PC-9 (cell line): ENCODE measurements at regions not wholly inside any gene's neighbourhood (a gene's known extent, or its start where the extent isn't known, plus 50 kb on each side); places are given as distances from the start of the nearest gene placed in this dataset.

ENCODE experiments used
- BruUV-seq: library from RNA; stranded (reverse); fragments of 400-500 nt; replicated peaks from 2 replicates; lab custom pipeline; 2021; lab: Mats Ljungman, UMichigan
- CTCF ChIA-PET: fragments of 300-600 bp; sonication (Branson Sonifier 250); formaldehyde crosslinking; loops from one replicate; lab custom pipeline; 2022; ENCODE audit warnings: antibody characterized with exemption; lab: Charles Lee
- POLR2A ChIA-PET: fragments of 300-600 bp; sonication (Branson Sonifier 250); formaldehyde crosslinking; loops from one replicate; lab custom pipeline; 2022; ENCODE audit warnings: antibody characterized with exemption; ENCODE audit not compliant: unreplicated experiment; lab: Charles Lee
- DNase-seq, 2 experiments: peaks; one replicate each; pipeline versions ENCODE4 v3.0.0 to v3.0.0-alpha.2; 2015 to 2022; ENCODE audit warnings: mixed read lengths in 1 of 2
- H2AFZ ChIP-seq: fragments of 200-600 bp; sonication (generic); 2 replicates; pipeline ENCODE4 v1.8.1; 2017; ENCODE audit warnings: antibody characterized with exemption
- H3F3A ChIP-seq: fragments of 200-600 bp; sonication (generic); 2 replicates; pipeline ENCODE4 v1.8.1; 2017; ENCODE audit warnings: antibody characterized with exemption, mild to moderate bottlenecking, low read depth; ENCODE audit not compliant: insufficient read depth
- H3K27ac ChIP-seq: fragments of 200-600 bp; sonication (generic); 2 replicates; pipeline ENCODE4 v1.6.1; 2016; ENCODE audit warnings: mixed run types
- H3K27me3 ChIP-seq: fragments of 200-600 bp; sonication (generic); 2 replicates; pipeline ENCODE4 v1.6.1; 2016; ENCODE audit warnings: low read depth, mixed run types; ENCODE audit not compliant: insufficient read depth
- H3K36me3 ChIP-seq: fragments of 200-600 bp; sonication (generic); 2 replicates; pipeline ENCODE4 v1.6.1; 2016; ENCODE audit warnings: low read depth, mixed run types
- H3K4me1 ChIP-seq: fragments of 200-600 bp; sonication (generic); replicated peaks from 2 replicates; pipeline ENCODE4 v1.6.1; 2016; ENCODE audit warnings: mixed run types; ENCODE audit not compliant: insufficient read depth
- H3K4me2 ChIP-seq: fragments of 200-600 bp; sonication (generic); 2 replicates; pipeline ENCODE4 v1.6.1; 2017; ENCODE audit warnings: mixed run types
- H3K4me3 ChIP-seq: fragments of 200-600 bp; sonication (generic); 2 replicates; pipeline ENCODE4 v1.6.1; 2016; ENCODE audit warnings: mixed run types
- H3K79me2 ChIP-seq: fragments of 200-600 bp; sonication (generic); 2 replicates; pipeline ENCODE4 v1.6.1; 2017; ENCODE audit warnings: low read depth, mixed run types
- H3K9me2 ChIP-seq: fragments of 200-600 bp; sonication (generic); 2 replicates; pipeline ENCODE4 v1.8.1; 2017; ENCODE audit warnings: mild to moderate bottlenecking; ENCODE audit not compliant: insufficient read depth
- H3K9me3 ChIP-seq: fragments of 200-600 bp; sonication (generic); 2 replicates; pipeline ENCODE4 v1.8.1; 2016; ENCODE audit warnings: low read depth; ENCODE audit not compliant: insufficient read depth
- H4K20me1 ChIP-seq: fragments of 200-600 bp; sonication (generic); 2 replicates; pipeline ENCODE4 v1.8.1; 2017; ENCODE audit not compliant: insufficient read depth
- EZH2 ChIP-seq: fragments of 200-600 bp; sonication (generic); IDR thresholded peaks from 2 replicates; pipeline ENCODE4 v1.8.0; 2017; ENCODE audit warnings: antibody characterized with exemption, low read depth
- intact Hi-C: fragments of 100-400 bp; cut with micrococcal nuclease; formaldehyde crosslinking; loops from one replicate; pipeline ENCODE4 v1.10.0; 2022; ENCODE audit not compliant: unreplicated experiment
- TF ChIP-seq, protein P1 (sequence below): fragments of 200-600 bp; sonication (generic); conservative IDR thresholded peaks from 2 replicates; pipeline ENCODE4 v1.6.1; 2017; ENCODE audit warnings: mixed run types, antibody characterized with exemption, mild to moderate bottlenecking, moderate library complexity

- DNase-seq: no peak
- ChIA-PET POLR2A (interaction anchor here (0.6 kb wide), 1 partner anchor 1026 kb away, joined by 4 read pairs; no protein-coding TSS in a partner anchor), CTCF (no interaction called here)
- Histone ChIP-seq H3K27ac (no peak overlapping the region), H3K9me3 (no peaks in the 10 kb centered on the region), H4K20me1 (no peaks in the 10 kb centered on the region), H3K4me2 (no peak overlapping the region), H3F3A (no peaks in the 10 kb centered on the region), H3K4me1 (no peaks in the 10 kb centered on the region), H3K9me2 (no peaks in the 10 kb centered on the region), H3K4me3 (no peak overlapping the region), H3K27me3 (peaks cover 100% of the 10 kb centered on the region), H3K36me3 (no peaks in the 10 kb centered on the region), H3K79me2 (no peaks in the 10 kb centered on the region), H2AFZ (no peak overlapping the region)
- intact Hi-C loops: no loop called here
- no TSS peak for BruUV-seq
- TF ChIP-seq EZH2: no peak
- TF ChIP-seq, protein P1, sequence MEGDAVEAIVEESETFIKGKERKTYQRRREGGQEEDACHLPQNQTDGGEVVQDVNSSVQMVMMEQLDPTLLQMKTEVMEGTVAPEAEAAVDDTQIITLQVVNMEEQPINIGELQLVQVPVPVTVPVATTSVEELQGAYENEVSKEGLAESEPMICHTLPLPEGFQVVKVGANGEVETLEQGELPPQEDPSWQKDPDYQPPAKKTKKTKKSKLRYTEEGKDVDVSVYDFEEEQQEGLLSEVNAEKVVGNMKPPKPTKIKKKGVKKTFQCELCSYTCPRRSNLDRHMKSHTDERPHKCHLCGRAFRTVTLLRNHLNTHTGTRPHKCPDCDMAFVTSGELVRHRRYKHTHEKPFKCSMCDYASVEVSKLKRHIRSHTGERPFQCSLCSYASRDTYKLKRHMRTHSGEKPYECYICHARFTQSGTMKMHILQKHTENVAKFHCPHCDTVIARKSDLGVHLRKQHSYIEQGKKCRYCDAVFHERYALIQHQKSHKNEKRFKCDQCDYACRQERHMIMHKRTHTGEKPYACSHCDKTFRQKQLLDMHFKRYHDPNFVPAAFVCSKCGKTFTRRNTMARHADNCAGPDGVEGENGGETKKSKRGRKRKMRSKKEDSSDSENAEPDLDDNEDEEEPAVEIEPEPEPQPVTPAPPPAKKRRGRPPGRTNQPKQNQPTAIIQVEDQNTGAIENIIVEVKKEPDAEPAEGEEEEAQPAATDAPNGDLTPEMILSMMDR: no peak
These were observed 86.5 kb upstream of the HDAC4 start for GRCh38 chr2:239487272-239487671.

DNA sequence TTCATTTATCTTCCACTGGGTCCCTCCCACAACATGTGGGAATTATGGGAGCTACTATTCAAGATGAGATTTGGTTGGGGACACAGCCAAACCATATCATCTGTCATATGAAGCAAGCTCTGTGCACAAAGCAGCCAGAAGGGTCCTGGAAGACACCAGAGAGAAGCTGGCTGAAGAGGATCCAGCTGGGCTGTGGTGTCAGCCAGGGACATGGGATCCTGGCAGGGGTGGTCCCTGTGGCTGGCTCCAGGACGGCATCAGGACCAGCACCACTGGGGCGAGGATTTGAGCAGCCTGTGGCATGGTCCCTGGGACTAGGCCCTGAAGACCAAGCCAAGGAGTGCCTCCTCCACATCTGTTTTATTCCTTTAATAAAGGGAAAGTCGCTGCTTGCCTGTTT, 84.8 kb upstream of the HDAC4 start:
- H4K20me1 ChIP-seq: no peaks in the 10 kb centered on the region
- TF ChIP-seq, protein P1: no peak
- TF ChIP-seq EZH2: no peak
- H3F3A ChIP-seq: no peaks in the 10 kb centered on the region
- no peak for DNase-seq
- no TSS peak for BruUV-seq
- H3K36me3 ChIP-seq: no peaks in the 10 kb centered on the region
- ChIA-PET POLR2A (no interaction called here), CTCF (no interaction called here)
- H3K27me3 ChIP-seq: peaks cover 100% of the 10 kb centered on the region
- intact Hi-C loops: no loop called here
- H3K27ac ChIP-seq: no peak overlapping the region
- no peak overlapping the region for H2AFZ ChIP-seq
- no peaks in the 10 kb centered on the region for H3K4me1 ChIP-seq
- H3K9me2 ChIP-seq: no peaks in the 10 kb centered on the region
- H3K79me2 ChIP-seq: no peaks in the 10 kb centered on the region
- no peak overlapping the region for H3K4me3 ChIP-seq
- no peak overlapping the region for H3K4me2 ChIP-seq
- no peaks in the 10 kb centered on the region for H3K9me3 ChIP-seq

GRCh38 chr2:239484571-239485355, 83.9 kb upstream of the HDAC4 start:
- H3K4me2 ChIP-seq: no peak overlapping the region
- no peaks in the 10 kb centered on the region for H3K36me3 ChIP-seq
- POLR2A ChIA-PET: no interaction called here
- H3F3A ChIP-seq: no peaks in the 10 kb centered on the region
- H3K27ac ChIP-seq: no peak overlapping the region
- H3K4me3 ChIP-seq: no peak overlapping the region
- H3K79me2 ChIP-seq: no peaks in the 10 kb centered on the region
- CTCF ChIA-PET: no interaction called here
- no peaks in the 10 kb centered on the region for H3K9me3 ChIP-seq
- H3K27me3 ChIP-seq: peaks cover 100% of the 10 kb centered on the region
- no peak for TF ChIP-seq EZH2
- TF ChIP-seq, protein P1: no peak
- no peaks in the 10 kb centered on the region for H3K4me1 ChIP-seq
- H2AFZ ChIP-seq: no peak overlapping the region
- intact Hi-C loops: no loop called here
- DNase-seq: no peak
- no peaks in the 10 kb centered on the region for H4K20me1 ChIP-seq
- H3K9me2 ChIP-seq: no peaks in the 10 kb centered on the region
- no TSS peak for BruUV-seq
